ENCODE measurements at regions not wholly inside any gene's neighbourhood (a gene's known extent, or its start where the extent isn't known, plus 50 kb on each side); places are given as distances from the start of the nearest gene placed in this dataset.

DNA sequence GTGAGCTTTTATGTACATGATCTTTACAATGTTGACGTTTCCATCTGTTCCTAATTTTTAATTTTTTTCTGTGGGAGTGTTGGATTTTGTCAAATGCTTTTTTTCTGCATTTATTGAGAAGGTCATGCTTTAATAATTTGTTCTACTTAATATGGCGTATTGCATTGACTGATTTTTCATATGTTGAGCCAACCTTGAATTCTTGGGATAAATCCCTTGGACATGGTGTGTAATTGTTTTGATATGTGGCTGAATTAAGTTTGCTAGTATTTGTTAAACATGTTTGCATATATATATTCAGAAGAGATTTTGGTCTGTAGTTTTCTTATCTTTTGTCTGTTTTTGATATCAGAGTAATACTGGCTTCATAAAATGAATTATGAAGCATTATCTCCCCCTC is 256.7 kb downstream of the EDEM1 start:
- TF ChIP-seq, protein P1, sequence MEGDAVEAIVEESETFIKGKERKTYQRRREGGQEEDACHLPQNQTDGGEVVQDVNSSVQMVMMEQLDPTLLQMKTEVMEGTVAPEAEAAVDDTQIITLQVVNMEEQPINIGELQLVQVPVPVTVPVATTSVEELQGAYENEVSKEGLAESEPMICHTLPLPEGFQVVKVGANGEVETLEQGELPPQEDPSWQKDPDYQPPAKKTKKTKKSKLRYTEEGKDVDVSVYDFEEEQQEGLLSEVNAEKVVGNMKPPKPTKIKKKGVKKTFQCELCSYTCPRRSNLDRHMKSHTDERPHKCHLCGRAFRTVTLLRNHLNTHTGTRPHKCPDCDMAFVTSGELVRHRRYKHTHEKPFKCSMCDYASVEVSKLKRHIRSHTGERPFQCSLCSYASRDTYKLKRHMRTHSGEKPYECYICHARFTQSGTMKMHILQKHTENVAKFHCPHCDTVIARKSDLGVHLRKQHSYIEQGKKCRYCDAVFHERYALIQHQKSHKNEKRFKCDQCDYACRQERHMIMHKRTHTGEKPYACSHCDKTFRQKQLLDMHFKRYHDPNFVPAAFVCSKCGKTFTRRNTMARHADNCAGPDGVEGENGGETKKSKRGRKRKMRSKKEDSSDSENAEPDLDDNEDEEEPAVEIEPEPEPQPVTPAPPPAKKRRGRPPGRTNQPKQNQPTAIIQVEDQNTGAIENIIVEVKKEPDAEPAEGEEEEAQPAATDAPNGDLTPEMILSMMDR (IDR thresholded peaks at IDR 0.05) = no peak
- 83 to 85% methylated on average over 2 of the region's 2 CpGs for WGBS, 2 donors
- Histone ChIP-seq H3K4me1 (no peaks in the 10 kb centered on the region), H3K36me3 (no peaks in the 10 kb centered on the region), H3K27me3 (no peaks in the 10 kb centered on the region), H3K4me3 (no peak overlapping the region), H3K9me3 (peaks cover 0 to 25% (median 0%) of the 10 kb centered on the region in 11 donors), H3K27ac (no peak overlapping the region)
- no peak for ATAC-seq
- DNase-seq = no peak
- intact Hi-C loops (cut with DNase I) = no loop called here

DNA sequence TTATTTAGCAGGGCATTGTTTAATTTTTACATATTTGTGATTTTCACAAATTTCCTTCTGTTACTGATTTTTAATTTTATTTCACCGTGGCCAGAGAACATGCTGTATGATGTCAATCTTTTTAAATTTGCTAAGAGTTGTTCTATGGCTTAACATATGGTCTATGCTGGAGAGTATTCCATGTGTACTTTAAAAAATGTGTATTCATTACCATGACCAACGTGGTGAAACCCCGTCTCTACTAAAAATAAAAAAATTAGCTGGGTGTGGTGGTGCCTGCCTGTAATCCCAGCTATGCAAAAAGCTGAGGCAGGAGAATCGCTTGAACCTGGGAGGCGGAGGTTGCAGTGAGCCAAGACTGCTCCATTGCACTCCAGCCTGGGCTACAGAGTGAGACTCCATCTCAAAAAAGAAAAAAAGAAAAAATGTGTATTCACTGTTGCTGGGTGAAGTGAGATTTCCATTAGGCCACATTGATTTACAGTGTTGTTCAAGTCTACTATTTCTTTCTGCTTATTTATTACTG is 258.2 kb downstream of the EDEM1 start:
- H3K4me1 ChIP-seq = no peaks in the 10 kb centered on the region
- H3K9me3 ChIP-seq = peaks cover 0 to 25% (median 0%) of the 10 kb centered on the region in 11 donors
- H3K4me3 ChIP-seq = no peak overlapping the region
- no peak overlapping the region for H3K27ac ChIP-seq
- no peaks in the 10 kb centered on the region for H3K27me3 ChIP-seq
- DNase-seq (no peak), ATAC-seq (no peak)
- intact Hi-C loops (cut with DNase I) = no loop called here
- no peaks in the 10 kb centered on the region for H3K36me3 ChIP-seq
- TF ChIP-seq, protein P1 (IDR thresholded peaks at IDR 0.05) = no peak
- 79% methylated on average over 5 of the region's 5 CpGs for WGBS, 2 donors

DNA sequence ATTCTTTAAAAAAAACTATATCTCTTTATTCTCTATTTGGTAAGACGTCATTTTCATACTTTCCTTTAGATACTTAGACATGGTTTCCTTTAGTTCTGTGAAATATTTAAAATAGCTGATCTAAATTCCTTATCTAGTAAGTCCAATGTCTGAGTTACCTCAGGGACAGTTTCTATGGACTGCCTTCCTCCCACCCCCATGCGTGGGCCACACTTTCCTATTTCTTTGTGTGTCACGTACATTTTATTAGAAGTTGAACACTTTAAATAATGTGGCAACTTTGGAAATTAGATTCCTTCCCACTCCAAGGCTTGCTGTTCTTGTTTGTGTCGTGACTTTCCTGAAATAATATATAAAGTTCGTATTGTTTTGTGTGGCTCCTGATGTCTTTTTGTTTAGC is 260.7 kb downstream of the EDEM1 start:
- Histone ChIP-seq H3K4me1 (no peaks in the 10 kb centered on the region), H3K9me3 (peaks cover 0 to 21% (median 0%) of the 10 kb centered on the region in 11 donors), H3K27ac (no peak overlapping the region), H3K4me3 (no peak overlapping the region), H3K27me3 (no peaks in the 10 kb centered on the region), H3K36me3 (no peaks in the 10 kb centered on the region)
- intact Hi-C loops (cut with DNase I) = no loop called here
- ATAC-seq (no peak), DNase-seq (no peak)
- TF ChIP-seq, protein P1 (IDR thresholded peaks at IDR 0.05) = no peak
- WGBS, 2 donors = 76 to 80% methylated on average over 5 of the region's 5 CpGs

DNA sequence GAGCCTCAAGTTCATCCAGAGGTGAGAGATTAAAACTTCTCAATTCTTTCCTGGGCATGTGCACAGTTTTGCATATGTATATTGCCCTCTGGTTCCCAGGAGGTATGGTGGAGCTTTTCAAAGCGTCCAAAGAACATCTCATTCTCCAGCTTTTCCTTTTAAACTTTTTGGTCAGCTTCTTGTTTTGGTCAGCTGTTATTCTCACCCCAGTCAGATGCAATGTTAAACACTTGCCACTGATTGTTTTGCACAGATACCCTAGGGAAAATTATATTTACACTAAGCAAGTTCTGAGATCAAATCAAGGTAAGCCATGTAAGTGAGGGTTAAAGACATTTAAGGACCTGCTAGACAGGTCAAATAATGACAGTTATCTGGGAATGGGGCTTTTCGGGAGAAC is 261.3 kb downstream of the EDEM1 start:
- H3K9me3 ChIP-seq = peaks cover 0 to 20% (median 0%) of the 10 kb centered on the region in 11 donors
- H3K4me1 ChIP-seq = no peaks in the 10 kb centered on the region

More for the DNA sequence above, 261.3 kb downstream of the EDEM1 start:
- H3K27ac ChIP-seq = no peak overlapping the region
- TF ChIP-seq, protein P1 (IDR thresholded peaks at IDR 0.05) = no peak
- intact Hi-C loops (cut with DNase I) = no loop called here
- H3K36me3 ChIP-seq = no peaks in the 10 kb centered on the region
- WGBS, 2 donors = 73 to 75% methylated on average over 2 of the region's 2 CpGs
- H3K27me3 ChIP-seq = no peaks in the 10 kb centered on the region
- DNase-seq = no peak
- no peak for ATAC-seq
- no peak overlapping the region for H3K4me3 ChIP-seq

Measured in heart right ventricle (tissue), 16 donors.